NCI-H2171 treated with DMSO at 0.1 percent for 48 hours (cell line): ENCODE measurements at regions not wholly inside any gene's neighbourhood (a gene's known extent, or its start where the extent isn't known, plus 50 kb on each side); places are given as distances from the start of the nearest gene placed in this dataset.

Experiments
- DNase-seq: peaks from one replicate; lab custom pipeline; 2025; lab: John Stamatoyannopoulos, UW

GRCh38 chr22:49259839-49260615, 567.6 kb downstream of the BRD1 start:
- DNase-seq = no peak

DNA sequence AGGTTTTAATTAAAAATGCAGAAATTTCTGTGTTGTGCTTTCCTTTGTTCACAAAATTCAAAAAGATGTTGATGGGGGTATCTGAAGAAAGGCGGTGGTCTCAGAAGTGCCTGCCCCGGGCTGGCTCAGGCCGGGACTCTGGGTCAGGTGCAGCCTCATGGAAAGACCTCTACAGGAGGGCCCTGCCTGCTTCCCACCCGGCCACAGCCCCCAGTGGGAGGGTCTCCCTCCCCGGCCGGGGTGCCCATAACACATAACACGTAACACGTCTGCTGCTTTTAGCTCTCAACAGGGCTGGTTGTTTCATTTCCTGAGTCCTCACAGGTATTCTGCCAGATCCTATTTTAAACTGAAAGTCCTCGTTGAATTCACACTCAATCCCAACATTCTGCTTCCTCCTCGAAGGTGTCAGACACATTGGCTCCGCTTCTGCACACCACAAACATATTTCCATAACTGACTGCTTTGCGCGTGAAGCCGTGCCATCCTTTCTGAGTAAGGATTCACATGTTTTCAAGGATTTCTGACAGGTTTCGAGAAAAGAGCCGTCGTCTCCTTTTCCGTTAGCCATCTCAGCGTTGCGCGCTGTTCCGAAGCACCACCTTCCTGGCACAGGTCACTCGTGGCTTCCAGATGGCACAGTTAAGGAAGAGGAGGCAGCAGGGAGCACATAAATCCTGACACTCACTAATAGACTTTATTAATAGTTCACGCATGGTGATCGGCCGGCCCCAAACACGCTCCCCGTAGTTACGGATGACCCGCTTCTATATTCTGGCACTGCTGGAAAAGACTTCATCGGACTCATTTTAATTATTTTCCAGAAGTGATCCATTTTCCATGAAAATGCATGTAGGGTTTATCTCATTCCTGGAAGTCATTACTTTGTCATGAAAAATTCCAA, 569.3 kb downstream of the BRD1 start:
- DNase-seq = no peak

- DNase-seq = no peak
These were observed 570.1 kb downstream of the BRD1 start for GRCh38 chr22:49257551-49257961.

- no peak for DNase-seq
These were observed 571.8 kb downstream of the BRD1 start for GRCh38 chr22:49255741-49256318.

DNA sequence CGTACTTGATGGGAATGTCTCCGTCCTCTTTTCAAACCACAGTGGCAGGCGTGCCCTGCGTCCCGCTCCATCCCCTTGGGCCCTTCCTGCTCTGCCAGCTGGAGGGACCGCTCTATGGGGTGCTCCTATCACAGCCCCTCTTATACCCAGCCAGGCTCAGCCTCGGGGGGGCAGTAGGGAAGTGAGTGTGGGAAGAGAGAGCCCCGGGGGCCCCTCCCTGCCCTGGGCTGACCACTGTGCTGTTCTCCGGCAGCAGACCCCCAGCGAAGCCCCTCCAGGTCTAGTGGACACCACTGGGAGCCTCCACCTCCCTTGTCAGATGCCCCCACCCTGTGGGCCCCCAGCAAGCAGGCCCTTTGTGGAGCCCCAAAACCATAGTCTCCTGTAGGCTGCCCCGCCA, 572.5 kb downstream of the BRD1 start:
- no peak for DNase-seq

GRCh38 chr22:49253656-49254055, 574.0 kb downstream of the BRD1 start:
- DNase-seq = no peak

DNA sequence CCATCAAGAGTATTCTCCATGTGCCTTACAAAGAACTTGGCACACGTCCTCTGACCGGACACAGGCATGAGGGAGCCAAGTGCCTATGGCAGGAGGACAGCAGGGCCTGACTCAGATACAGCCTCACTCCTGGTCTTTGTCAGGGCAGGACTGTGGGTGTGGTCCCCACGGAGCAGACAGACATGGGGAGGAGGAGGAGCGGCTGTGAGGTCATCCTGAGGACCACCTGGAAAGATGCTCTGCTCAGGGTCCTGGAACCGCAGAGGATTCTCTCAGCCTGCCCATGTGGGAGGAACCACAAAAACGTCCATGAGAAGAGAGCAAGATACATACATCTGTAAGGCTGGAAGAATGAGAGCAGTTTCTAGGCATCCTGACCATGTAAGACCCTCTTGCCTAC, 576.3 kb downstream of the BRD1 start:
- no peak for DNase-seq

DNA sequence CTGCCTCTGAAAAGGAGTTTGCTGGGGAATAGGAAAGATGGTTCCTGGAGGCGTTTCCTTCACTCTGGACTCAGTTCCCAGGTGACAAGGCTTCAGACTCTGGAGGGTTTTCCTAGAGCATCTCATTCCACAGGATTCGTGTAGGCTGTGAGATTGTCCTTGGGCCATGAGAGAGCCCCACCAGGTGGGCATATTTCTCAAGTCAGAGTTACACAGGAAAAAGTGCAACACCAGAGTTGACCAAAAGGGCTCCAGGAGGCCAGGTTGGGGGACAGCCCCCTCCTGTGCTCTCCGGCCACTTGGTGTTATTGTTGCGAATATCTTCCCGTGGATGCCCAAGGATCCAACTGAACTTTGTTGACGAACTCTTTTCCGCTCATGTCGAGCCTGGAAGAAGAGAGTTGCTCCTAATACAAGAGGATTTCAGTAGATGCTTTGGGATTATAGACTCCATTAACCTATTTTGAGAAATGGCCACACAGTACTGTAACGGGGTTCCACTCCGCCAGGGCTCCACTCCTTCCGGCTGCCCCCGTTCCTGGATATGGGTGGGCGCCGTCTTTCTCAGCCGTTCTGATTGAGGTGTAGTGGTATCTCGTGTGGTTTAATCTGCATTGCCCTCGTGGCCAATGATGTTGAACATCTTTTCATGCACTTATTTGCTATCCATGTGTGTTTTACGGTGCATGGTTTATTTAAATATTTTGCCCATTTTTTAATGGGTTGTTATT, 580.3 kb downstream of the BRD1 start:
- no peak for DNase-seq

DNA sequence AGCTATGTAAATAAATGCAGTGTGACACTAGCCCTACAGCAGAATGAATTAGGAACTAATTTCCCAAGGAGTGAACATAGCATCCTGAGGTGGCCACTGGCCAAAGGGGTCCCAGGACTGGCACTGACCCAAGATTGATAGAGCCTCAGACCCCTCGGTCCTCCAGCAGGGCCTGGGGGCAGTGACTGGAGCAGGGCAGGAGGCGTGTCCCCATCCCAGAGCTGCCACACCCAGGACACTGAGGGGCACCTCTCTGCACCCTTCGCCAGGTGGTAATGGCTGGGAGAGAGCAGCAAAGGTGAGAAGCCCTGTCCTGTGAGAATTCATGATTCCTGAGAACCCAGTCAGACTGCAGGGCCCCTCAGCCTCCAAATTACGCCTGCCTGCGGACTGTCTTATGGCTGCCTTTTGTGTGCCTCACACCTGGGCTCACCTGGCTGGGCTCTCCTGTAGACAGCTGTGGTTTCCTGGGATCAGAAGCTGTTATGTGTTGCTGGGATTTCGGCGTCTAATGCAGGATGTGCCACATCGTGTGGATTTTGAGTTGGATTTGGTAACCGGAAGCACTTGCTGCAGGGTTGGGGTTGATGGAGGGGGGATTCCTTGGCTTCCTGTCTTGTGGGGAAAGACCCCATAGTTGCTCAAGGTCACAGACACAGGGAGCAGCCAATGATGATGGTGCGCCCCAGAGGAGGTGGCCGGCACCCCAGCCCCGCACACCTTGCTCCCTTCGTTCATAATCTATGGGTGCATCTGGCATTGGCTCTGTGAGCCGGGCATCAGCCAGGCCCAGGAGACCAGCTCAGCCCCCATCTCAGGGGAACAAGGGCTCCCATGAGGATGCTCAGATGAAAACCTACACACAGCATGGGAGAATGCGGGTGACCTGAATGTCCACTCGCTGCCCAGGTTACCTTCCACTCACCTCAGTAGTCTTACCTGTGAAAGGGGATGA, 582.9 kb downstream of the BRD1 start:
- DNase-seq = no peak

- no peak for DNase-seq
These were observed 583.7 kb downstream of the BRD1 start for GRCh38 chr22:49243965-49244364.

- DNase-seq = no peak
These were observed 584.3 kb downstream of the BRD1 start for GRCh38 chr22:49243335-49243734.

DNA sequence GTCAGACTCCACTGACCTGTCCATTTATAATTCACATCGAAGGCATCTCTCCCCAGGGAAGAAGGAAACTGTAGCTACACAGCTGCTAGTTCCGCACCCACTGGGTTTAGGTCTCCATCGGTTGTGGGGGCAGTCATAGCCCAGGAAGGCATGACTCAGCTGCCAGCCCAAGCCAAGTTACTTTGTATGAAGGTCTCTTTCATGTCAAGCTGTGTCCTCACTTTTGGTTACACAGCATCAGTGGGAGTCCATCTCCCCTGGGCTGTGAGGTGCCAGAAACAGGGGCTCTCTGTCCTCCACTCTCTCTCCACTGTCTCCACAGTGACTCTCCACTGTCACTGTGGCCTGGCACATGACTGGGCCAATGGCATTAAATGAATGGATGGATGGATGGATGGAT, 585.2 kb downstream of the BRD1 start:
- no peak for DNase-seq

- no peak for DNase-seq
These were observed 586.4 kb downstream of the BRD1 start for GRCh38 chr22:49241174-49241851.

DNA sequence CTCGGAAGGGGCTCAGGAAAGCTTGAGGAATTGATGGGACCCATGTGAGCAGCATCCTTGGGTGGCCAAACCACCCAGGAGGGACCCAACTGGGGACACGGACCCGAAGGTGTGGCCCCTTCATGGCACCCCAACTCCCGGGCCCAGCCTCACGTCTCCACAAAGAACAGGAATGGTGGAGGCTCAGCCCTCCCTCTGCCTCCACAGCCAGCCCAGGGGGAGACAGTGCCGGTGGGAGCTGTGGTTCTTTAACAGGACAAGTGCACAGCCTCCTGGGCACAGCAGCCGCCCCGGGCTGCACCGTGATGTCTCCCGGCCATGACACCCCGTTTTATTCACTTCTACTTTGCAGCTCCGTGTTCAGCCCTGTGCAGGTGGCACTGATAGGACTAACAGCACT, 587.2 kb downstream of the BRD1 start:
- DNase-seq = no peak

GRCh38 chr22:49240016-49240380, 587.7 kb downstream of the BRD1 start:
- DNase-seq = no peak

- no peak for DNase-seq
These were observed 588.2 kb downstream of the BRD1 start for GRCh38 chr22:49239264-49240015.

DNA sequence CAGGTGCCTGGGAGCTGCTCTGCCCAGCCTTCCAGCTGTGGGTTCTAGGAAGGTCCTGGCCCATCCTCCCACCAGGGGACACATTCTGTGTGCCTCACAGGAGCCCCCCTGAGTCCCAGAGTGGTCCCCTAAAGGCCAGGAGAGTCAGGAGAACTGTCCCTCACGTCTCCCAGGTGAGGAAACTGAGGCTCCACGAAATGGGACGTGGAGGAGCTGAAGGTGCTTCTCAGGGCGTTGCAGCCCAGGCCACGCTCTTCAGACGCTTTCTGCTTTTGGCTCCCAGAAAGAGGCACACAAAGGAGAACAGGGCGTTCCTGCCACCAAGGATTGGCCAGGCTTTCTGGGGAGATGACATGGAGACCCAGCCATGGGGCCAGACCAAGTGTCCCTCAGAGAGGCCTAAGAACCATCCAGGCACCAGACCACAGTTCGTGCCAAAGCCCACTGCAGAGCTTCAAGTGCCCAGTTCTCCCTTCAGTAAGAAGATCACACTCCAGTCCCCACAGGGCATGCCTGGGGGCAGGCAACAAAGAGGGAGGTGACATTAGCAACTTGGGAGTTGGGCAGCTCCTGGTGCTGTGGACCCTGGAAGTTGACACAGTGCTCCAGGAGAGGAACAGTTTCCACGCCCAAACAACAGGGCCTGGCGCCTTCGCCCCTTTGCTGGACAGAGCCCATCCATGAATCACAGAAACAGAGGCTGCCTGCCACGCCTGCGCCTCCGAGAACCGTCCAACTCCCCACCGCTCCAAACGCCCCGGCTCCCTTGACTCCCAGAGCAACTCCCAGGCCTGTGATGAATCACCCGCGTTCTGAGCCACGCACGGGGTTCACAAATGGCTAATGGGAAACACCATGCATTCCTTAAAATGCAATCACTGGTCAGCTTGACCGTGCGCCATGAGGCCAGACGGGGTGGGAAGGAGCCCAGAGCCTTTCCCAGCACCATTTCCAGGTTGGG, 589.2 kb downstream of the BRD1 start:
- DNase-seq = no peak

DNA sequence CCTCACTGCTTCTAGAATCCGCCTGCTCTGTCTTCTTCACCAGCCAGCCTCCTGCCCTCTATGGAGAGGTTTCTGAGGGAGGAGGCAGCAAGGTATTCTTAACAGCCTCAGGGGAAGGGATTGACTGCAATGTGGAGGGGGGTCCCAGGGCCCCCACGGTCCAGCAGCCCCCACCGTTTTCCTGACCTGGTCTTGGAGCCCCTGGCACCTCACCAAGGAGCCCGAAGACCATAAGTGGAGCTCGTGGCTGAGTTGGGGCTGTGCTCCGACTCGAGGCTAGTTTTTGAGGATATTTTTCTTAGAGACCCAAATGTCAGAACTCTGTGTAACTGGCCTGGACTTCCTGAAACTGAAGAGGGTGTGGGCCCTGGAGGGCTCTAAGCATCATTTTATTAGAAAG, 590.0 kb downstream of the BRD1 start:
- DNase-seq = no peak

GRCh38 chr22:49237279-49237678, 590.4 kb downstream of the BRD1 start:
- DNase-seq = no peak
